ENCODE measurements at regions not wholly inside any gene's neighbourhood (a gene's known extent, or its start where the extent isn't known, plus 50 kb on each side); places are given as distances from the start of the nearest gene placed in this dataset.

GRCh38 chr5:14082523-14082922 lies 60.6 kb upstream of the TRIO start:
- intact Hi-C loops (cut with DNase I) = no loop called here
- WGBS, 3 donors = 67 to 97% (median 73%) methylated on average over 4 of the region's 4 CpGs
- Histone ChIP-seq H3K27ac (no peak overlapping the region), H3K4me3 (no peak overlapping the region), H3K27me3 (ENCODE audit: insufficient read depth in 3 of 3, low read length in 2 of 3) (no peaks in the 10 kb centered on the region), H3K4me1 (no peaks in the 10 kb centered on the region), H3K36me3 (ENCODE audit: insufficient read depth in 1 of 2, low read depth in 1 of 2) (no peaks in the 10 kb centered on the region), H3K9me3 (no peaks in the 10 kb centered on the region)
- TF ChIP-seq CTCF (IDR thresholded peaks at IDR 0.05) = no peak
- ATAC-seq (no peak), DNase-seq (no peak)

GRCh38 chr5:14081791-14082190 lies 61.4 kb upstream of the TRIO start:
- Histone ChIP-seq H3K36me3 (ENCODE audit: insufficient read depth in 1 of 2, low read depth in 1 of 2) (no peaks in the 10 kb centered on the region), H3K27ac (no peak overlapping the region), H3K4me3 (no peak overlapping the region), H3K4me1 (no peaks in the 10 kb centered on the region), H3K27me3 (ENCODE audit: insufficient read depth in 3 of 3, low read length in 2 of 3) (no peaks in the 10 kb centered on the region), H3K9me3 (no peaks in the 10 kb centered on the region)
- ATAC-seq (no peak), DNase-seq (no peak)
- intact Hi-C loops (cut with DNase I) = no loop called here
- TF ChIP-seq CTCF (IDR thresholded peaks at IDR 0.05) = no peak
- 31 to 38% (median 36%) methylated on average over 1 of the region's 1 CpG for WGBS, 3 donors

- WGBS, 3 donors = 96 to 97% (median 96%) methylated on average over 3 of the region's 3 CpGs
- H3K4me1 ChIP-seq = no peaks in the 10 kb centered on the region
- intact Hi-C loops (cut with DNase I) = no loop called here
- TF ChIP-seq CTCF (IDR thresholded peaks at IDR 0.05) = no peak
- H3K27me3 ChIP-seq (ENCODE audit: insufficient read depth in 3 of 3, low read length in 2 of 3) = no peaks in the 10 kb centered on the region
- no peak overlapping the region for H3K27ac ChIP-seq
- H3K4me3 ChIP-seq = no peak overlapping the region
- no peaks in the 10 kb centered on the region for H3K36me3 ChIP-seq (ENCODE audit: insufficient read depth in 1 of 2, low read depth in 1 of 2)
- H3K9me3 ChIP-seq = no peaks in the 10 kb centered on the region
- DNase-seq (no peak), ATAC-seq (no peak)
Observed at GRCh38 chr5:14078716-14079115, 64.4 kb upstream of the TRIO start.

- no peak for TF ChIP-seq CTCF (IDR thresholded peaks at IDR 0.05)
- Histone ChIP-seq H3K27me3 (ENCODE audit: insufficient read depth in 3 of 3, low read length in 2 of 3) (no peaks in the 10 kb centered on the region), H3K27ac (no peak overlapping the region), H3K9me3 (no peaks in the 10 kb centered on the region), H3K36me3 (ENCODE audit: insufficient read depth in 1 of 2, low read depth in 1 of 2) (no peaks in the 10 kb centered on the region), H3K4me3 (no peak overlapping the region), H3K4me1 (no peaks in the 10 kb centered on the region)
- intact Hi-C loops (cut with DNase I) = no loop called here
- no peak for DNase-seq
- 92 to 94% (median 94%) methylated on average over 8 of the region's 8 CpGs for WGBS, 3 donors
- no peak for ATAC-seq
Observed at GRCh38 chr5:14077501-14077900, 65.6 kb upstream of the TRIO start.

GRCh38 chr5:14076561-14076960 lies 66.6 kb upstream of the TRIO start:
- Histone ChIP-seq H3K9me3 (no peaks in the 10 kb centered on the region), H3K36me3 (ENCODE audit: insufficient read depth in 1 of 2, low read depth in 1 of 2) (no peaks in the 10 kb centered on the region), H3K27me3 (ENCODE audit: insufficient read depth in 3 of 3, low read length in 2 of 3) (no peaks in the 10 kb centered on the region), H3K27ac (no peak overlapping the region), H3K4me3 (no peak overlapping the region), H3K4me1 (no peaks in the 10 kb centered on the region)
- WGBS, 3 donors = 56 to 65% (median 58%) methylated on average over 7 of the region's 7 CpGs
- DNase-seq (no peak), ATAC-seq (no peak)
- intact Hi-C loops (cut with DNase I) = no loop called here
- TF ChIP-seq CTCF (IDR thresholded peaks at IDR 0.05) = no peak
